GM15510 (cell line): ENCODE measurements at regions not wholly inside any gene's neighbourhood (a gene's known extent, or its start where the extent isn't known, plus 50 kb on each side); places are given as distances from the start of the nearest gene placed in this dataset.

ENCODE experiments used
- POLR2A ChIP-seq: IDR thresholded peaks from 3 replicates; pipeline ENCODE4 v1.6.1; 2011; ENCODE audit warnings: borderline replicate concordance; ENCODE audit not compliant: insufficient read length; ENCODE audit errors: extremely low read depth

GRCh38 chr10:110446954-110447608, 50.6 kb upstream of the DUSP5 start:
- no peak for TF ChIP-seq POLR2A

GRCh38 chr10:110447886-110448285, 49.8 kb upstream of the DUSP5 start:
- no peak for TF ChIP-seq POLR2A
